AG10803 (cell line): ENCODE measurements at regions not wholly inside any gene's neighbourhood (a gene's known extent, or its start where the extent isn't known, plus 50 kb on each side); places are given as distances from the start of the nearest gene placed in this dataset.
"Not testable (repeated sequence)": the region's sequence is repeated elsewhere in the genome, so short reads cannot be mapped to it uniquely, and the experiment has no call there.

Experiments used
- DNase-seq: peaks from one replicate; pipeline ENCODE4 v3.0.0; 2010; ENCODE audit warnings: low read depth
- H3K4me3 ChIP-seq: 2 replicates; pipeline ENCODE4 v1.5.1; 2011; ENCODE audit warnings: mild to moderate bottlenecking, low read length, control low read depth
- CTCF ChIP-seq: conservative IDR thresholded peaks from 2 replicates; pipeline ENCODE4 v1.5.1; 2011; ENCODE audit warnings: mild to moderate bottlenecking, low read length, control low read depth, inconsistent platforms

DNA sequence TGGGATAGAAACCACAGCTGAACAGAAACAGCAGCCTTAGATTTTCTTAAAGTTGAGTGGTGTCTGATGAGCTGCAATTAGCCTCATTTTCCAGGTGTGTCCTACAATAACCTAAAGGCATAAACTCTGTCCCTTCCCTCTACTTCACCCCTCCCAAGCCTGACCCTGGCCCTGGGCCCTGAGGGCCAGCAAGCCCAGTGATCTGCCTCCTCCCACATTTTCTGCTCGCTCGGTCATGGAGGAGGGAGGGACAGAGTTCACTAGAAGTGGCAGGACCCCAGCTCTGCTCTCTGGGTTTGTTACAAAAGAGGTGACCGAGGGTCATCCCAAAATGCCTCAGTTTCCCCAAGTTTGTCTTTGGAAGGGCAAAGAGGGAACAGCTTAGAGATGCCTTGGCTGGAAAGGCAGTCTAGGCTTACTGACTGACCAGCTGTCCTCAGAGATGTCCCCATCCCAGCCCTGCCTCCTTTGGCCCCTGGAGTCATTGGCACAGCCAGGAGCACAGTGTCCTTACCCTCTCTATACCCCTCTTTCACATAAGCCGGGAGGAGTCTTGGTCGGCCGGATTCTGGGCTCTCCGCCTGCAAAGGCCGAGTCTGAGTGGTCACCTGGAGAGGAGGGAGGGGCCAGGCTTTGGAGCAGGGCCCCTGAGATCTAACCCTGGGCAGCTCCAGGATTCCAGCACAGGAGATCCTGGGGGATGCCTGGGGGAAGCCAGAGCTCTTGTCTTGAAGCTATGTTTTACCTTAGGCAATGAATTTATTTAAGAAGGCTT is 172.7 kb downstream of the PTPRU start:
- no peak for DNase-seq
- no peak overlapping the region for H3K4me3 ChIP-seq
- TF ChIP-seq CTCF, result no peak

DNA sequence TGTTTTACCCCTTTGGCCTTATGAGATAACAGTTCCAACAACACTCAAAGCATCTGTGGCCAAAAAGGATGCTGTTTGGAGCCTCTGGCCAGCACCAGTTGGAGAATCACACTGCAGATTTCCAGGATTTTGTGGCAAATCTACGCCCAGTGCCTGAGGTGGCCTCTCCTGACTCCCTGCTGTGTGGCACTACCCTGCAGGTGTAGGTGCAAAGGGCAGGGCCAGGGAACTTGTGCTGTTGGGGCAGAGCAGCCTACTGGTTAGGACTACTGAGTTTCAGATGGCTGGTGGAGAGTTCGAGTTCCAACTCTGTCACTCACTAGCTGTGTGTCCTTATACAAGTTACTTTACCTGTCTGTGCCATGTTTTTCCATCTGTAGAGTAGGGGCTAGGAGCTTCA is 170.5 kb downstream of the PTPRU start:
- DNase-seq, result no peak
- TF ChIP-seq CTCF, result no peak
- H3K4me3 ChIP-seq, result no peak overlapping the region

DNA sequence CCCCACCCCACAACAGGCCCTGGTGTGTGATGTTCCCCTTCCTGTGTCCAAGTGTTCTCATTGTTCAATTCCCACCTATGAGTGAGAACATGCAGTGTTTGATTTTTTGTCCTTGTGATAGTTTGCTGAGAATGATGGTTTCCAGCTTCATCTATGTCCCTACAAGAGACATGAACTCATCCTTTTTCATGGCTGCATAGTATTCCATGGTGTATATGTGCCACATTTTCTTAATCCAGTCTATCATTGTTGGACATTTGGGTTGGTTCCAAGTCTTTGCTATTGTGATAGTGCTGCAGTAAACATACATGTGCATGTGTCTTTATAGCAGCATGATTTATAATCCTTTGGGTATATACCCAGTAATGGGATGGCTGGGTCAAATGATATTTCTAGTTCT is 163.9 kb downstream of the PTPRU start:
- DNase-seq, H3K4me3 ChIP-seq: not testable (repeated sequence)

DNA sequence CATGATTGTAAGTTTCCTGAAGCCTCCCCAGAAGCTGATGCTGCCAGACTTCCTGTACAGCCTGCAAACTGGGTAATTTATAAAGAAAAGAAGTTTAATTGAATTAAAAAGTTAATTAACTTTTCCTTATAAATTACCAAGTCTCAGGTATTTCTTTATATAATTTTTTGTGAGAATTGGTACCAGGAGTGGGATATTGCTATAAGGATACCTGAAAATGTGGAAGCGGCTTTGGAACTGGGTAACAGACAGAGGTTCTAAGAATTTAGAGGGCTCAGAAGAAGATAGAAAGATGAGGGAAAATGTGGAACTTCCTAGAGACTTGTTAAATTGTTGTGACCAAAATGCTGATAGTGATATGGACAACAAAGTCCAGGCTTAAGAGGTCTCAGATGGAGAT is 163.1 kb downstream of the PTPRU start:
- H3K4me3 ChIP-seq, result no peak overlapping the region
- no peak for DNase-seq
- no peak for TF ChIP-seq CTCF

DNA sequence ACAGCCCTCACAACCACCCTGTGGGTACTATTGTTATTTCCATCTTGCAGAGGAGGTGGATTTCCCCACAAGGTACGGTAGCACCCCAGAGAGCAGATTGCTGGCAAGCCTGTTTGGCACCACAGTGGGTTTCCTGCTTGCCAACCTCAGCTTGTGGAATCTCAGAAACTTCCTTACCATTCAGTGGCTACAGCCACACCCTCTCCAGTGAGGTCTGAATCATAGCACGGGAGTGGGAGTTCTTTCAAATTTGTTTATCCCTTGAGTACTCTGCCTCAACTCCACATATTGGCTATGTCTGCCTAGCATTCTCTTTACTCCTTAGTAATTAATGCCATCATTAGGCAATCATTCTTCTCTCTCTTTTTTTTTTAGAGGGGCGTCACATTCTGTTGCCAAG is 162.1 kb downstream of the PTPRU start:
- TF ChIP-seq CTCF, result no peak
- DNase-seq, result peak; percentile 47
- H3K4me3 ChIP-seq, result no peak overlapping the region

DNA sequence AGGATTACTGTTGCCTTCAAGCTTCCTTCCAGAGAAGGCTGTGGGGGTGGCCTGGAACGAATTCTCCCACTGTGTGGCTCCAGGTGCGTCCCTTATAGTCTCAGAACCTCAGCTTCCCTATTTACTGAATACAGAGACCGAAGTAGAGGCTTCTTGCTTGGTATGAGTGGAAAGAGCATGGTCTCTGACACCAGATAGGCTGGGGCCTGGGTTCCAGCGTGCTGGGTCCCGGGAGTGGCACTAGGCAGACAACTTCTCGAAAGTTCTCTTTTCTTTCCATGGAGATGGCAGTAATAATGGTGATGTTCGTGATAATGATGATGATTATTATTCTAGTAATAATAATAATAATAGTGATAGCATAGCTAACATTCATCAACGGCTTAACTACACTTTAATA is 161.7 kb downstream of the PTPRU start:
- no peak for TF ChIP-seq CTCF
- H3K4me3 ChIP-seq, result no peak overlapping the region
- no peak for DNase-seq

GRCh38 chr1:29397256-29397590 is 160.9 kb downstream of the PTPRU start:
- no peak for TF ChIP-seq CTCF
- no peak overlapping the region for H3K4me3 ChIP-seq
- no peak for DNase-seq
